Stimulated activated memory B cell treated with anti-CD40 and anti-IgM and Interleukin-4, amounts not matched to agents 10 μg/mL and 1 μg/mL and 100 μg/mL, for 72 hours (primary cell): ENCODE measurements at regions not wholly inside any gene's neighbourhood (a gene's known extent, or its start where the extent isn't known, plus 50 kb on each side); places are given as distances from the start of the nearest gene placed in this dataset.
A peak's percentile ranks its signal among the peaks of the same experiment; 100 is the strongest.

Experiments
- ATAC-seq: fragments of 150-1000 bp; cut with Tn5 transposase; 2 replicates; pipeline ENCODE4 v1.10.0; 2021
- H3K27ac Mint-ChIP-seq: one replicate; pipeline ENCODE4 v1.8.0; 2022; ENCODE audit warnings: mild to moderate bottlenecking, mixed read lengths
- H3K27me3 Mint-ChIP-seq: one replicate; pipeline ENCODE4 v1.8.0; 2022; ENCODE audit warnings: mixed read lengths
- H3K36me3 Mint-ChIP-seq: one replicate; pipeline ENCODE4 v1.8.0; 2022; ENCODE audit warnings: mixed read lengths
- H3K4me1 Mint-ChIP-seq: one replicate; pipeline ENCODE4 v1.8.0; 2022; ENCODE audit warnings: mixed read lengths
- H3K4me3 Mint-ChIP-seq: one replicate; pipeline ENCODE4 v1.8.0; 2022; ENCODE audit warnings: mild to moderate bottlenecking, moderate library complexity, mixed read lengths
- H3K9me3 Mint-ChIP-seq: one replicate; pipeline ENCODE4 v1.8.0; 2022; ENCODE audit warnings: mixed read lengths

DNA sequence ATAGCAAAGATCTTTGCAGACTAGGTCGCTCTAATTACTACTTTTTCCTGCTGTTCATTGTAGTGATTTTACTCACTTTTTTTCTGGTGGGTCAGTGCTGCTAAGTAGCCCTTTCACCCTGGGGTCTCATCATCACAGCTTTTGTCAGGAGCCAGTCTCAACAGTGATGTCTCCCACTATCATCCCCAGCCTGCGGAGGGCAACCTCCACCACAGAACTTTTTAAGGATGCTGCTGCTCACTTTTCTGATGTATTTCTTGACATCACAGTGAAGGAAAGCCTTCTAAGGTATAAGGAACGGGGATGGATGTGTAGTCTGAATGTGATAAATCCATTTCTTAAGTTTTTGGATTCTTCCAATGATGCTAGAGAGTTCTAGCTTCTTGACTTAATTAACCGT is 242.5 kb upstream of the RIOK2 start:
- Mint-ChIP-seq H3K27ac (no peak overlapping the region), H3K36me3 (no peaks in the 10 kb centered on the region), H3K4me1 (no peaks in the 10 kb centered on the region), H3K4me3 (no peak overlapping the region), H3K27me3 (no peaks in the 10 kb centered on the region), H3K9me3 (no peaks in the 10 kb centered on the region)
- no peak for ATAC-seq

DNA sequence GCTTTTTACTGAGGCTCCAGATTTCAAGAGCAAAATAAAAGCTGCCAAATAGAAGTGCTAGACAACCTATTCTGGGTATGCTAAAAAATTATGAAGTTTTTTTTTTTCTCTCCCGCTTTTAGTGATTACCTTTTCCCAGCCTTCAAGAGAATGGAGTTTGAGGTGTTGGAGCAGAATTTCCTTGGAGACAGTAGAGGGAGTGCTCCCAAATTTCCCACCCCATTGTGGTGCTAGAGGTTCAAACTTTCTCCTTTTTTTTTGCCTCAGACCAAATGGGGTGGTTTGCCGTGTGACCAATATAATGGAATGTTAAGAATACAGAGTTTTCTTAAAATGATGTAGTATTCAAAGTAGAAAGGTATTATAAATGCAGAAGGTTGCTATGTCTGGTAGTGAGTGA is 244.2 kb upstream of the RIOK2 start:
- no peaks in the 10 kb centered on the region for H3K9me3 Mint-ChIP-seq
- no peaks in the 10 kb centered on the region for H3K4me1 Mint-ChIP-seq
- H3K36me3 Mint-ChIP-seq: no peaks in the 10 kb centered on the region
- no peak overlapping the region for H3K27ac Mint-ChIP-seq
- no peaks in the 10 kb centered on the region for H3K27me3 Mint-ChIP-seq
- H3K4me3 Mint-ChIP-seq: no peak overlapping the region
- ATAC-seq: no peak

GRCh38 chr5:97434021-97434420 is 251.0 kb upstream of the RIOK2 start:
- Mint-ChIP-seq H3K9me3 (no peaks in the 10 kb centered on the region), H3K4me3 (no peak overlapping the region), H3K27ac (no peak overlapping the region), H3K4me1 (no peaks in the 10 kb centered on the region), H3K27me3 (peaks cover 9% of the 10 kb centered on the region), H3K36me3 (no peaks in the 10 kb centered on the region)
- ATAC-seq: no peak

DNA sequence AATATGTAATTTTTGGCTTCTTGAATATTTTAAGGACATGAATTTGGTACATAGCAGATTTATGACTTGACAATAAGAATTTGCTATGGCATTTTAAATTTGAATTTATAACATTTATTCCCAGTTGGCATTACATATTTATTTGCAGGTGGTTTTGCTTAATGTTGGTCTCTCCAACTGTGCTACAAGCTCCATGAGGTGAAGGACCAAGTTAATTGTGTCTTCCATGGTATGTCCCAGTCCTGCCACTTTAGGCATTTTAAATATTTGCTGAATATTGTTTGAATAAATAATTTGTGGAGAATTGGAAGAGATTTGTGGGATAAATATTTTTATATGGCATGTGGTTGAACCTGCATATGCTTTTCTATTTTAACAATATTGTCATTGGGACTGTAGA is 253.4 kb upstream of the RIOK2 start:
- Mint-ChIP-seq H3K4me3 (no peak overlapping the region), H3K9me3 (no peaks in the 10 kb centered on the region), H3K27me3 (peaks cover 9% of the 10 kb centered on the region), H3K4me1 (no peaks in the 10 kb centered on the region), H3K27ac (no peak overlapping the region), H3K36me3 (no peaks in the 10 kb centered on the region)
- no peak for ATAC-seq

GRCh38 chr5:97443740-97444139 is 260.7 kb upstream of the RIOK2 start:
- Mint-ChIP-seq H3K9me3 (peaks cover 13% of the 10 kb centered on the region), H3K4me1 (no peaks in the 10 kb centered on the region), H3K27me3 (no peaks in the 10 kb centered on the region), H3K4me3 (no peak overlapping the region), H3K36me3 (peaks cover 6% of the 10 kb centered on the region), H3K27ac (no peak overlapping the region)
- ATAC-seq: no peak

DNA sequence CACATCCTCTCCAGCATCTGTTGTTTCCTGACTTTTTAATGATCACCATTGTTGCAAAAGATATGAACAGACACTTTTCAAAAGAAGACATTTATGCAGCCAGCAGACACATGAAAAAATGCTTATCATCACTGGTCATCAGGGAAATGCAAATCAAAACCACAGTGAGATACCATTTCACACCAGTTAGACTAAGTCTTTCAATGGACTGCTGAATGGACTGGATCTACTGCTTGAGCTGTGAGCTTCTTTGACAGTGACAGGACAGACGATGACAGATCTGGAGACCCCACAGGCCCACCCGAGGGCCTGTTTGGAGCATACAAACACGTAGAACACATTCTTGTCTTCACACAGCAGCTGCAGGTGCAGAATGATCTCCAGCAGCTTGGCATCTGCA is 266.1 kb upstream of the RIOK2 start:
- no peaks in the 10 kb centered on the region for H3K27me3 Mint-ChIP-seq

DNA sequence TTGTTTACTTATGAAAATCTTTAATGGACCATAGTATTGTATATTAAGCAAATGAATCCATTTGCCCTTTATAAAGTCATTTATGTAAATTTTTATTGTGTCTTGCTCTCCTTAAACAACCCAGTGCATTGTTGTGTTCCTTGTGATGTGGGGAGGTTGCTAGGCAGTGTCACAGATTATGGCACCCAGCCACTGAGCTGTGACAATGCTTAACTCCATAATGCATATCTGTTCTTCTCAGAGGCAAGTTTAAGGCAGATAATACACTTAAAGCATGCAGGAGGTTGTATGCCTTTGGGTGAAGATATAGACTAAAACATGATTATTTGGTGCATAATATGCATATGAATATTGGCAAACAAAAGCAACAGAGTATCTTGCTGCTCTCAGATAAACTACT is 269.6 kb upstream of the RIOK2 start:
- no peaks in the 10 kb centered on the region for H3K9me3 Mint-ChIP-seq

More for the DNA sequence above, 266.1 kb upstream of the RIOK2 start:
- Mint-ChIP-seq H3K4me3 (no peak overlapping the region), H3K9me3 (peaks cover 6% of the 10 kb centered on the region), H3K27ac (no peak overlapping the region), H3K36me3 (no peaks in the 10 kb centered on the region), H3K4me1 (no peaks in the 10 kb centered on the region)
- no peak for ATAC-seq

DNA sequence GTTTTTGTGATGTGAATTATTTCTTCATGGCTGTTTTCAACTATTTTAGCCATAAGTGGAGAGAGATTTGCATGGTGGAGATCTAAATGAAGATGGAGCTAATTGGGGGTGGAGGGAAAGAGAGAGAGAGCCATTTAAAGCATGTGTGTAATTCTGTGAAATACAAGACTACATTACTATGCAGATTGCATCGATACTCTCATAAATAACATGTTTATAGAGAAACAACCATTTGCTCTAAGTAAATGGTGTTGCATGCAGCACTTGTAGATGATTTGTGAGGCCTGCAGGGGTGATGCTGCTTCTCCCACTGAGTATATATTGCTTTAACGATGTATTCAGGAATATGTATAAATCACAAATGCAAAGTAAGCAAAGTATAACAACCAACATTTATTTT is 270.2 kb upstream of the RIOK2 start:
- Mint-ChIP-seq H3K27me3 (no peaks in the 10 kb centered on the region), H3K36me3 (no peaks in the 10 kb centered on the region), H3K9me3 (no peaks in the 10 kb centered on the region), H3K4me3 (no peak overlapping the region), H3K4me1 (no peaks in the 10 kb centered on the region), H3K27ac (no peak overlapping the region)
- no peak for ATAC-seq

More for the DNA sequence above, 269.6 kb upstream of the RIOK2 start:
- Mint-ChIP-seq H3K36me3 (no peaks in the 10 kb centered on the region), H3K27me3 (no peaks in the 10 kb centered on the region), H3K4me3 (no peak overlapping the region), H3K4me1 (no peaks in the 10 kb centered on the region), H3K27ac (no peak overlapping the region)
- no peak for ATAC-seq

GRCh38 chr5:97454015-97454414 is 271.0 kb upstream of the RIOK2 start:
- no peaks in the 10 kb centered on the region for H3K9me3 Mint-ChIP-seq
- H3K27ac Mint-ChIP-seq: no peak overlapping the region
- no peaks in the 10 kb centered on the region for H3K27me3 Mint-ChIP-seq
- H3K4me3 Mint-ChIP-seq: no peak overlapping the region
- ATAC-seq: no peak
- H3K36me3 Mint-ChIP-seq: no peaks in the 10 kb centered on the region
- H3K4me1 Mint-ChIP-seq: no peaks in the 10 kb centered on the region

- no peaks in the 10 kb centered on the region for H3K4me1 Mint-ChIP-seq
- H3K9me3 Mint-ChIP-seq: no peaks in the 10 kb centered on the region
- no peak for ATAC-seq
- H3K36me3 Mint-ChIP-seq: no peaks in the 10 kb centered on the region
- no peak overlapping the region for H3K27ac Mint-ChIP-seq
- no peak overlapping the region for H3K4me3 Mint-ChIP-seq
- H3K27me3 Mint-ChIP-seq: no peaks in the 10 kb centered on the region
Observed at GRCh38 chr5:97455996-97456395, 272.9 kb upstream of the RIOK2 start.

DNA sequence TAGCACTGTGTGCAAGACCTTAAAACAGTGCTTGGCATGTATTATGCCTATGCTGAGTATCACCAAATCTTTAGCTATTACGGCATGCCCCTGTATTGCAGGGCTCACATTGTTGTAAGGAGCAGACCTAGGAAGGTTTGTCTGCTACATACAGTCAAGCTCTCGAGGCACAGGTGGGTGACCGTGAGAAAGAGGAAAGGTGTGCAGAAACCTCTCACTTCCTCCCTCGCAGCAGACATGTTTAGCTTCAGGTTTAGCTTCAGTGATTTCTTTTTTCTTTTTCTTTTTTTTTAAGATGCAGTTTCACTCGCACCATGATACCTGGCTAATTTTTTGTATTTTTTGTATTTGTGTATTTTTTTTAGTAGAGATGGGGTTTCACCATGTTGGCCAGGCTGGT is 275.8 kb upstream of the RIOK2 start:
- Mint-ChIP-seq H3K27ac (no peak overlapping the region), H3K36me3 (no peaks in the 10 kb centered on the region), H3K4me3 (no peak overlapping the region), H3K27me3 (no peaks in the 10 kb centered on the region), H3K4me1 (no peaks in the 10 kb centered on the region), H3K9me3 (no peaks in the 10 kb centered on the region)
- ATAC-seq: no peak

- Mint-ChIP-seq H3K4me3 (no peak overlapping the region), H3K27me3 (no peaks in the 10 kb centered on the region), H3K27ac (no peak overlapping the region), H3K9me3 (peaks cover 9% of the 10 kb centered on the region), H3K36me3 (no peaks in the 10 kb centered on the region), H3K4me1 (no peaks in the 10 kb centered on the region)
- peak; percentile 49 for ATAC-seq
Observed at GRCh38 chr5:97471951-97472350, 288.9 kb upstream of the RIOK2 start.

- no peak overlapping the region for H3K27ac Mint-ChIP-seq
- no peaks in the 10 kb centered on the region for H3K4me1 Mint-ChIP-seq
- H3K27me3 Mint-ChIP-seq: peaks cover 8% of the 10 kb centered on the region
- no peaks in the 10 kb centered on the region for H3K9me3 Mint-ChIP-seq
- H3K36me3 Mint-ChIP-seq: no peaks in the 10 kb centered on the region
- no peak overlapping the region for H3K4me3 Mint-ChIP-seq
- no peak for ATAC-seq
Observed at GRCh38 chr5:97475847-97476246, 292.8 kb upstream of the RIOK2 start.

- no peak overlapping the region for H3K27ac Mint-ChIP-seq
- no peak overlapping the region for H3K4me3 Mint-ChIP-seq
- no peaks in the 10 kb centered on the region for H3K9me3 Mint-ChIP-seq
- ATAC-seq: no peak
- peaks cover 8% of the 10 kb centered on the region for H3K27me3 Mint-ChIP-seq
- H3K36me3 Mint-ChIP-seq: no peaks in the 10 kb centered on the region
- no peaks in the 10 kb centered on the region for H3K4me1 Mint-ChIP-seq
Observed at GRCh38 chr5:97476852-97477534, 293.9 kb upstream of the RIOK2 start.

DNA sequence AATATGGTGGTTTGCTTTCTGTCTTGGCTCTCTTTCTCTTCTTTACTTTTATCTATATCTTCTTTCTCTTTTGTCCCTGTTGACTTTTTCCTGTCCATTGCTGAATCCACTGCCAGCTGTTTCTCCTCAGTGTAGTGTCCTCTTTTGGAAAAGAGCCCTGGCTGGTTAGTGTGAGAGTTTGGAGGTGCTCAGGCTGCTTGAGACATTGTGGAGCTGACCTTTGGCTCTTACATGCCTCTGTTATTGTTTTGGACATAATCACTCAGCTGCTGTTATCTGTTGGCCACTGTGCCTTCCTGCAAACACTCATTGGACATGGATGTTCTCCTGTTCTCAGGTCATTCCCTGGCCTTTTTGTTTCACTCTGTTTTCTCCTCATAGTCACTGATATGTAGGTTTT is 295.4 kb upstream of the RIOK2 start:
- H3K27me3 Mint-ChIP-seq: peaks cover 8% of the 10 kb centered on the region
- no peak overlapping the region for H3K4me3 Mint-ChIP-seq
- H3K27ac Mint-ChIP-seq: no peak overlapping the region
- H3K36me3 Mint-ChIP-seq: no peaks in the 10 kb centered on the region
- ATAC-seq: no peak
- no peaks in the 10 kb centered on the region for H3K9me3 Mint-ChIP-seq
- no peaks in the 10 kb centered on the region for H3K4me1 Mint-ChIP-seq

DNA sequence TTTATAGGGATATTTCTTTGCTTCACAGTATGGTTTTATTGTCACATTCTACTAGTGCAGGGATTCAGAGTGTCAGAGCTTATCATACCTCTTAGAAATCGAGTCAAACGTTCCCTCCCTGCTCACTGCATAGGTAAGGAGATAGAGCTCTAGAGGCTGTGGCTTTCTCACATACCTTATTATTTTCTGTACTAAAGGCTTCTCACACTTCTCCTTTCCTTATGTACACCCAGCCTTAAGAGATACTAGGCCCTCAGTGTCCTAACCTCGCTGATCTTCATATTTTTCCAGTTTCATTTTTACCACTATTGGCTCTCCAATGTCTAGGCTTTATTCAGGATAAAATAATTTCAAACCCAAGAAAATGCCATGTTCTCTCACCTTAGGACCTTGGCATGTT is 297.3 kb upstream of the RIOK2 start:
- Mint-ChIP-seq H3K36me3 (no peaks in the 10 kb centered on the region), H3K27ac (no peak overlapping the region), H3K27me3 (peaks cover 8% of the 10 kb centered on the region), H3K4me3 (no peak overlapping the region), H3K4me1 (no peaks in the 10 kb centered on the region), H3K9me3 (no peaks in the 10 kb centered on the region)
- no peak for ATAC-seq
